ENCODE measurements at regions not wholly inside any gene's neighbourhood (a gene's known extent, or its start where the extent isn't known, plus 50 kb on each side); places are given as distances from the start of the nearest gene placed in this dataset.

DNA sequence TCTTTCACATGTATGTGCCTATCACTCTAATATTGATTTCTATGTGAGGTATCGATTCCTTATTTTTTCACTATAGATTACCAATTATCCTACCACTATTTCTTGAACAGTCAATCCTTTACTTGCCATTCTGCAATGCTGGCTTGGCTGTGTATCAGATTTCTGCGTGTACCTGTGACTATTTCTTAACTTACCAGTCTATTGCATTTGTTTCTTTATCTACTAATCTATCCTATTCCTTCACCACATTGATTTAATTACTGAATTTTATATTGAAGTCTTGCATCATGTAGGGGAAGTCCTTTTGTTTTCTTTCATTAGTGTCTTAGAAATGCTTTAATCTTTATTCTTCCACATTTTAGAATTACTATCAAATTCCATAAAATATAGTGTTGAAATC, 684.8 kb downstream of the LRRC70 start:
- TF ChIP-seq YY1 (IDR thresholded peaks at IDR 0.05; ENCODE audit: low read depth, low read length) (no peak), GABPA (IDR thresholded peaks at IDR 0.05; ENCODE audit: borderline replicate concordance, insufficient read depth, low read length) (no peak), POLR2AphosphoS5 (IDR thresholded peaks at IDR 0.05; ENCODE audit: low read depth, low read length) (no peak), EZH2 (IDR thresholded peaks at IDR 0.05; ENCODE audit: low read depth, low read length, severe bottlenecking) (no peak), HDAC6 (IDR thresholded peaks at IDR 0.05; ENCODE audit: low read depth, low read length) (no peak), SP1 (IDR thresholded peaks at IDR 0.05; ENCODE audit: low read depth, low read length) (no peak), TCF12 (IDR thresholded peaks at IDR 0.05; ENCODE audit: low read depth, low read length) (no peak), SP2 (IDR thresholded peaks at IDR 0.05; ENCODE audit: low read length) (no peak)
- TF ChIP-seq, protein P1, sequence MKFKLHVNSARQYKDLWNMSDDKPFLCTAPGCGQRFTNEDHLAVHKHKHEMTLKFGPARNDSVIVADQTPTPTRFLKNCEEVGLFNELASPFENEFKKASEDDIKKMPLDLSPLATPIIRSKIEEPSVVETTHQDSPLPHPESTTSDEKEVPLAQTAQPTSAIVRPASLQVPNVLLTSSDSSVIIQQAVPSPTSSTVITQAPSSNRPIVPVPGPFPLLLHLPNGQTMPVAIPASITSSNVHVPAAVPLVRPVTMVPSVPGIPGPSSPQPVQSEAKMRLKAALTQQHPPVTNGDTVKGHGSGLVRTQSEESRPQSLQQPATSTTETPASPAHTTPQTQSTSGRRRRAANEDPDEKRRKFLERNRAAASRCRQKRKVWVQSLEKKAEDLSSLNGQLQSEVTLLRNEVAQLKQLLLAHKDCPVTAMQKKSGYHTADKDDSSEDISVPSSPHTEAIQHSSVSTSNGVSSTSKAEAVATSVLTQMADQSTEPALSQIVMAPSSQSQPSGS (IDR thresholded peaks at IDR 0.05; ENCODE audit: low read length): no peak
- TF ChIP-seq, protein P2, sequence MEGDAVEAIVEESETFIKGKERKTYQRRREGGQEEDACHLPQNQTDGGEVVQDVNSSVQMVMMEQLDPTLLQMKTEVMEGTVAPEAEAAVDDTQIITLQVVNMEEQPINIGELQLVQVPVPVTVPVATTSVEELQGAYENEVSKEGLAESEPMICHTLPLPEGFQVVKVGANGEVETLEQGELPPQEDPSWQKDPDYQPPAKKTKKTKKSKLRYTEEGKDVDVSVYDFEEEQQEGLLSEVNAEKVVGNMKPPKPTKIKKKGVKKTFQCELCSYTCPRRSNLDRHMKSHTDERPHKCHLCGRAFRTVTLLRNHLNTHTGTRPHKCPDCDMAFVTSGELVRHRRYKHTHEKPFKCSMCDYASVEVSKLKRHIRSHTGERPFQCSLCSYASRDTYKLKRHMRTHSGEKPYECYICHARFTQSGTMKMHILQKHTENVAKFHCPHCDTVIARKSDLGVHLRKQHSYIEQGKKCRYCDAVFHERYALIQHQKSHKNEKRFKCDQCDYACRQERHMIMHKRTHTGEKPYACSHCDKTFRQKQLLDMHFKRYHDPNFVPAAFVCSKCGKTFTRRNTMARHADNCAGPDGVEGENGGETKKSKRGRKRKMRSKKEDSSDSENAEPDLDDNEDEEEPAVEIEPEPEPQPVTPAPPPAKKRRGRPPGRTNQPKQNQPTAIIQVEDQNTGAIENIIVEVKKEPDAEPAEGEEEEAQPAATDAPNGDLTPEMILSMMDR (IDR thresholded peaks at IDR 0.05; ENCODE audit: control extremely low read depth in 1 of 3, insufficient read depth in 1 of 3, low read depth in 1 of 3, low read length in 3 of 3): no peak

Measured in H1 (cell line).